Retinal pigment epithelial cell (primary cell): ENCODE measurements at regions not wholly inside any gene's neighbourhood (a gene's known extent, or its start where the extent isn't known, plus 50 kb on each side); places are given as distances from the start of the nearest gene placed in this dataset.
"Not testable (repeated sequence)": the region's sequence is repeated elsewhere in the genome, so short reads cannot be mapped to it uniquely, and the experiment has no call there.

Experiments
- DNase-seq: peaks from one replicate; pipeline ENCODE4 v3.0.0-alpha.2; 2010; ENCODE audit warnings: low read depth
- H3K4me3 ChIP-seq: 2 replicates; pipeline ENCODE4 v1.5.1; 2011; ENCODE audit warnings: mild to moderate bottlenecking, low read length, control low read depth, moderate library complexity
- TF ChIP-seq, protein P1 (sequence below): conservative IDR thresholded peaks from 2 replicates; pipeline ENCODE4 v1.5.1; 2011; ENCODE audit warnings: low read depth, low read length, control low read depth, inconsistent platforms

DNA sequence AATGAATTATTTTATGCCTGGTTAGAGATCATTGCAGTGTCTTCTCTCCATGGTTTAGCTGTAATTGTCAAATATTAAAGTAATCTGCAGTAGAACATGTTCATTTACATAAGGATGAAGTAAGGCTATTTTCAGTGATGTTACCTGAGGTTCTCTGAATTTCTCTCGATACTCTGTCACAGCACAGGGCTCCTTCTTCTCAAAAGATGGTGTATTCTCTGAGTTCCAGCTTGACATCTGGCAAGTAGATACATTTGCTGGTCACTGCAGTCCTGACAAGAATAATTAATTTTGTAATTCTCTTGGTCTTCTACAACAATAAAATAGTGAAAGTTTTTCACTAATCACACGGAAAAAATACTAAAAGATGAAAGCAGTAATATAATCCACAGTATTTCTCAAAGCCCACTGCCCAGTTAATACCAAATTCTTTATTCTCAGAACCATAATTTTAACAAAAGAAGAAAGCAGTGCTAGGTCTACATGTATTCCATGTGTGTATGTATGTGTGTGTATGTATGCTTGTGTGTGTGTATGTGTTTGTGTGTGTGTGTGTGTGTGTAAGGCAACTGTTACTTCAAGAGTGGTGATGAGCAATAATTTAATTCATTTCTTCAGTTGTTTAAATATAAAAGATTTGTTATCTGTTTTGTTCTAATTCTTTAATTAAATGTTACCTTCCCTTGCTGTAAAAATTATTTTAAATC lies 1165.5 kb upstream of the SLC39A10 start:
- no peak for DNase-seq
- H3K4me3 ChIP-seq = no peak overlapping the region
- TF ChIP-seq, protein P1, sequence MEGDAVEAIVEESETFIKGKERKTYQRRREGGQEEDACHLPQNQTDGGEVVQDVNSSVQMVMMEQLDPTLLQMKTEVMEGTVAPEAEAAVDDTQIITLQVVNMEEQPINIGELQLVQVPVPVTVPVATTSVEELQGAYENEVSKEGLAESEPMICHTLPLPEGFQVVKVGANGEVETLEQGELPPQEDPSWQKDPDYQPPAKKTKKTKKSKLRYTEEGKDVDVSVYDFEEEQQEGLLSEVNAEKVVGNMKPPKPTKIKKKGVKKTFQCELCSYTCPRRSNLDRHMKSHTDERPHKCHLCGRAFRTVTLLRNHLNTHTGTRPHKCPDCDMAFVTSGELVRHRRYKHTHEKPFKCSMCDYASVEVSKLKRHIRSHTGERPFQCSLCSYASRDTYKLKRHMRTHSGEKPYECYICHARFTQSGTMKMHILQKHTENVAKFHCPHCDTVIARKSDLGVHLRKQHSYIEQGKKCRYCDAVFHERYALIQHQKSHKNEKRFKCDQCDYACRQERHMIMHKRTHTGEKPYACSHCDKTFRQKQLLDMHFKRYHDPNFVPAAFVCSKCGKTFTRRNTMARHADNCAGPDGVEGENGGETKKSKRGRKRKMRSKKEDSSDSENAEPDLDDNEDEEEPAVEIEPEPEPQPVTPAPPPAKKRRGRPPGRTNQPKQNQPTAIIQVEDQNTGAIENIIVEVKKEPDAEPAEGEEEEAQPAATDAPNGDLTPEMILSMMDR = no peak

DNA sequence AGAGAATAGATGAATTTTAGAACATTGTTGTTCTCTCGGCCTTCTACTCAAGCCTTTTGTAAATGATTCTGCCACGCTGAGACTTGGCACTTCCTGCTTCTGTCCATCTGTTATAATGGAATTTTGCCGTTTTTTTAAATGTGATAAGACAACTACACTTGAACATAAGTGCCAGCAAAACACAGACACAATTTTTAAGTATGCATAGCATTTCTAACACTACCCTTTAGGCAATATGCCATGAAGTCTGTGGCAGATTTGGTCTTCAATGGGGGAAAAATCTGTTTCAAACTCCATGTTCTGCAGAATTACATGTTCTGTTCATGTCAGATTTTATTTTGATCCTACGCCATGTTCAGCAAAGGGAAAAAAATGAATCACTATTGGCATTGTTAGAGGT lies 1170.7 kb upstream of the SLC39A10 start:
- DNase-seq = no peak
- no peak overlapping the region for H3K4me3 ChIP-seq
- TF ChIP-seq, protein P1 = no peak

DNA sequence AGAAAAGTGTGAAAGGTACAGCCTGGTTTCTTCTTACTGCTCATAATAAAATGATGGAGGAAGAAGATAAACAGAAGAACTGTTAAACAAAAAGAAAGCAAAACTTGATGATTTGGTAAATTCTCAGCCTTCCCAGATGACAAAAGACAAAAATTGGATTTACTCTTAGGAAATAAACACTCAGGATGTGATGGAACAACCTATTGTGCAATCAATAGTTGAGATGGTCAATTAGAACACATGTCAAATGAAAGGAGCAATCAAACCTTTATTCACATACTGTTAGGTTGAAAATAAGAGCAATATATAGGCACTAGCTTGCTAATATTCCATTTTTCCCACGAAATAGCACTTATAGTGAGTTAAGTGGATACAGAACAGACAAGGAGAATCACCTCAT lies 1174.0 kb upstream of the SLC39A10 start:
- TF ChIP-seq, protein P1 = no peak
- no peak for DNase-seq
- H3K4me3 ChIP-seq = no peak overlapping the region

DNA sequence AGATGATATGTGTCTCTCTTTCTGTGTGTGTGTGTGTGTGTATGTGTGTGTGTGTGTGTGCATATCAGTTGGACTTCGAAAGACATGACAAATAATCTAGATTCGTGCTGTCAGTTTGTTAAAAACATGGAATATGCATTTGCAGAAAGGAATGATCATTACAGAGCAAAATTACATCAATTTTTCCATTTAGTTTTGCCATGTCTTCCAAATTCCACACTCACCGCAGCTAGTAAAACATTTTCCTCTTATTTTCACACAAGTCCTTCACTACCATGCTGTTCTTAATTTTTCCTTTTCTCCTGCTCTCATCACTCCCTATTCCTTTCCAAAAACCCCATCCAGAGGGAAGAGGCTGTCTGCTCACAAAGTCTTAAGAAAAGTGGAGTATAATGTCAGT lies 1191.4 kb upstream of the SLC39A10 start:
- no peak for DNase-seq
- no peak overlapping the region for H3K4me3 ChIP-seq
- TF ChIP-seq, protein P1 = no peak

DNA sequence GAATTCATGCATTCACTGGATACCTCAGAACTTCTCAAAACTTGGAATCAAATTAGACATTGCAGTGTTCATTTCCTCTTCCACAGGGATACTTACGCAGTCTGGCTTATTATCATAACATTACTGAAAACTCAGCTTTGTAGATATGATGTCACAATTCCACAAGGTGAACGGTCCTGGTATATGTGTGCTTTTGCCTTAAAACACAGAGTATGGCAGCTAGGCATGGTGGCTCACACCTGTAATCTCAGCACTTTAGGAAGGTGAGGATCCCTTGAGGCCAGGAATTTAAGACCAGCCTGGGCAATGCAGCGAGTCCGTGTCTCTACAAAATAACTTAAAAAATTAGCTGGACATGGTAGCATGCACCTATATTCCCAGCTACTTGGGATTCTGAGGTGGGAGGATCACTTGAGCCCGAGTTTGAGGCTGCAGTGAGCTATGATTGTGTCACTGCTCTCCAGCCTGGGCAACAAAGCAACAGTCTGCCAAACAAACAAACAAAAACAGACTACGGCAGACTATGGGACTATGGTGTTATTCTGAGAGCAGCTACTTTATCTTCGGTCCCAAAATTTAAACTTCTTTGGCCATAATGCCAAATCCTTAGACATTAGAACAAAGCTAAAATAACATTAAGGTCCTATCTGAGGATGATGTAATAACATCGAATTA lies 1191.9 kb upstream of the SLC39A10 start:
- no peak overlapping the region for H3K4me3 ChIP-seq
- TF ChIP-seq, protein P1 = no peak
- DNase-seq = no peak

DNA sequence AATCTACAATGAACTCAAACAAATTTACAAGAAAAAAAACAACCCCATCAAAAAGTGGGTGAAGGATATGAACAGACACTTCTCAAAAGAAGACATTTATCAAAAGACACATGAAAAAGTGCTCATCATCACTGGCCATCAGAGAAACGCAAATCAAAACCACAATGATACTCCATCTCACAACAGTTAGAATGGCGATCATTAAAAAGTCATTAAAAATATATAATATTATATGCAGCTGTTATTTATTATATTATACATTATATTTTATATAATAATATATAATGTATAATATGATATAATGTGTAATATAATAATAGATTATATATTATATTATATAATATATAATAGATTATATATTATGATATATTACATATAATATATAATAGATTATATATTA lies 1194.1 kb upstream of the SLC39A10 start:
- not testable (repeated sequence) for H3K4me3 ChIP-seq, DNase-seq

DNA sequence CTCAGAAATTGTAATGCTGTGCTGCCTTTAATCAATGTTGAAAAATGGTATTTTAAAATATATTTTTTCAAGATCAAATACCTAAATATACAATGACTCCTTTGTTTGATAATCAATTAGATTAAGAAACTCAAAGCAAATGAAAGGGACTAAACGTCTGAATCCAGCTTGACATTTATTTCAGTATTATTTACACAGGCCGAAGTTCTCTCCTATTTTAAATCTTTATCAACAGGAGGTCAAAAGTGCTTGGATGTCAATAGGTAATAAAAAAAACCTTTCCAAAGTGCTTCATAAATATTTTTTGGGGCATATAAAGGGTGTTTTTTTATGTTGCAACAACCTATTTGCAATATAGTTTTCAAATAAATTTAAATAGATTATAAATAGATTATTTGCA lies 1201.7 kb upstream of the SLC39A10 start:
- DNase-seq = no peak

More for the DNA sequence above, 1201.7 kb upstream of the SLC39A10 start:
- TF ChIP-seq, protein P1 = no peak
- no peak overlapping the region for H3K4me3 ChIP-seq
